RWPE2 (cell line): ENCODE measurements at regions not wholly inside any gene's neighbourhood (a gene's known extent, or its start where the extent isn't known, plus 50 kb on each side); places are given as distances from the start of the nearest gene placed in this dataset.

Source experiments
- ATAC-seq: fragments of 200-7000 bp; cut with Tn5 transposase; 3 replicates; pipeline ENCODE4 v1.9.1; 2021; ENCODE audit warnings: low read depth
- DNase-seq: peaks from one replicate; pipeline ENCODE4 v3.0.0-alpha.2; 2020; ENCODE audit warnings: low spot score
- H3K27ac ChIP-seq: fragments of 450-650 bp; 2 replicates; pipeline ENCODE4 v1.5.1; 2017; ENCODE audit warnings: mild to moderate bottlenecking; ENCODE audit not compliant: poor library complexity, severe bottlenecking
- H3K27me3 ChIP-seq: fragments of 250-450 bp; sonication (Bioruptor Pico); 2 replicates; pipeline ENCODE4 v1.5.1; 2021; ENCODE audit warnings: mild to moderate bottlenecking, moderate library complexity; ENCODE audit not compliant: insufficient read depth, poor library complexity, severe bottlenecking
- H3K36me3 ChIP-seq: fragments of 250-450 bp; sonication (Bioruptor Pico); 2 replicates; pipeline ENCODE4 v1.5.1; 2020; ENCODE audit warnings: low read depth, mild to moderate bottlenecking, moderate library complexity
- H3K4me1 ChIP-seq: fragments of 250-450 bp; sonication (Bioruptor Pico); 2 replicates; pipeline ENCODE4 v1.5.1; 2021; ENCODE audit warnings: mild to moderate bottlenecking, moderate library complexity; ENCODE audit not compliant: insufficient read depth, poor library complexity, severe bottlenecking
- H3K4me3 ChIP-seq: fragments of 250-450 bp; sonication (Bioruptor Pico); 2 replicates; pipeline ENCODE4 v1.5.1; 2021; ENCODE audit warnings: mild to moderate bottlenecking, moderate library complexity; ENCODE audit not compliant: severe bottlenecking
- H3K9me3 ChIP-seq: fragments of 250-450 bp; sonication (Bioruptor Pico); 2 replicates; pipeline ENCODE4 v1.5.1; 2021; ENCODE audit warnings: mild to moderate bottlenecking, moderate library complexity; ENCODE audit not compliant: severe bottlenecking
- CTCF ChIP-seq: fragments of 450-650 bp; IDR thresholded peaks from one replicate; pipeline ENCODE4 v1.5.1; 2017; ENCODE audit warnings: mild to moderate bottlenecking, moderate library complexity; ENCODE audit not compliant: poor library complexity, severe bottlenecking

GRCh38 chr22:26907366-26907765 lies 250.0 kb downstream of the MIAT start:
- Histone ChIP-seq H3K4me1 (no peaks in the 10 kb centered on the region), H3K27ac (no peak overlapping the region), H3K36me3 (no peaks in the 10 kb centered on the region), H3K9me3 (no peaks in the 10 kb centered on the region), H3K4me3 (no peak overlapping the region), H3K27me3 (peaks cover 46% of the 10 kb centered on the region)
- DNase-seq (no peak), ATAC-seq (no peak)
- no peak for TF ChIP-seq CTCF

GRCh38 chr22:26910845-26911244 lies 253.5 kb downstream of the MIAT start:
- Histone ChIP-seq H3K4me1 (no peaks in the 10 kb centered on the region), H3K27me3 (peaks cover 62% of the 10 kb centered on the region), H3K9me3 (no peaks in the 10 kb centered on the region), H3K4me3 (no peak overlapping the region), H3K27ac (no peak overlapping the region), H3K36me3 (no peaks in the 10 kb centered on the region)
- no peak for TF ChIP-seq CTCF
- ATAC-seq = no peak
- no peak for DNase-seq

GRCh38 chr22:26912655-26913345 lies 255.4 kb downstream of the MIAT start:
- ATAC-seq = no peak
- H3K4me1 ChIP-seq = no peaks in the 10 kb centered on the region
- no peak for TF ChIP-seq CTCF
- H3K36me3 ChIP-seq = no peaks in the 10 kb centered on the region
- DNase-seq = no peak
- H3K27me3 ChIP-seq = peaks cover 65% of the 10 kb centered on the region
- H3K9me3 ChIP-seq = no peaks in the 10 kb centered on the region
- H3K4me3 ChIP-seq = no peak overlapping the region
- no peak overlapping the region for H3K27ac ChIP-seq

GRCh38 chr22:26914519-26915185 lies 257.3 kb downstream of the MIAT start:
- Histone ChIP-seq H3K27ac (no peak overlapping the region), H3K27me3 (peaks cover 57% of the 10 kb centered on the region)
- no peak for DNase-seq

More at GRCh38 chr22:26914519-26915185, 257.3 kb downstream of the MIAT start:
- Histone ChIP-seq H3K4me3 (no peak overlapping the region), H3K4me1 (no peaks in the 10 kb centered on the region), H3K36me3 (no peaks in the 10 kb centered on the region), H3K9me3 (no peaks in the 10 kb centered on the region)
- TF ChIP-seq CTCF = no peak
- ATAC-seq = no peak
